22Rv1 (cell line): ENCODE measurements at regions not wholly inside any gene's neighbourhood (a gene's known extent, or its start where the extent isn't known, plus 50 kb on each side); places are given as distances from the start of the nearest gene placed in this dataset.

Experiments used
- CTCF ChIP-seq: fragments of 450-650 bp; IDR thresholded peaks from 2 replicates; pipeline ENCODE4 v1.5.1; 2017; ENCODE audit warnings: mild to moderate bottlenecking
- ZFX ChIP-seq: fragments of 450-650 bp; IDR thresholded peaks from 2 replicates; pipeline ENCODE4 v1.6.1; 2017; ENCODE audit warnings: antibody characterized with exemption, borderline replicate concordance

DNA sequence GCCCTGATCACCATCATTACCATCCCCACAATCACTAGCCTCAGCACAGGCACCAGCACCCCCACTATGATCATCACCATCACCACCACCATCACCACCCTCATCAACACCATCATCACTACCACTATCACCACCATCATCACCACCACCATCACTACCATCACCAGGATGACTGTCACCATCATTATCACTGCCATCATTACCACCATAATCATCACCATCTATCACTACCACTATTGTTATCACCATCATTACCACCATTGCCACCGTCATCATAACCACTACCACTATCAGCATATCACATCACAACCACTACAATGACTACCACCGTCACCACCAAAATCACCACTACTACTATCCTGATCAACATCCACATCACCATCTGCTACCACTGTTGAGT lies 57.3 kb upstream of the CASZ1 start:
- no peak for TF ChIP-seq CTCF
- TF ChIP-seq ZFX: no peak
